Spleen (tissue), 7 donors: ENCODE measurements at regions not wholly inside any gene's neighbourhood (a gene's known extent, or its start where the extent isn't known, plus 50 kb on each side); places are given as distances from the start of the nearest gene placed in this dataset.

Experiments used
- CTCF ChIP-seq, 11 experiments: fragments of 200-600 bp in 7 of 11; fragments of 450-650 bp in 4 of 11; sonication (generic) in 4 of 11; IDR thresholded peaks in 8 of 11; conservative IDR thresholded peaks in 3 of 11; 1 replicate in 7 of 11; 2 replicates in 4 of 11; pipeline versions ENCODE4 v1.4.0 to v1.8.0; 2016 to 2021; ENCODE audit warnings: antibody characterized with exemption in 11 of 11, inconsistent platforms in 4 of 11, mild to moderate bottlenecking in 1 of 11
- POLR2A ChIP-seq, 3 donors: fragments of 450-650 bp; IDR thresholded peaks; one replicate each; pipeline ENCODE4 v1.5.1; 2017; ENCODE audit warnings: antibody characterized with exemption in 3 of 3, mild to moderate bottlenecking in 1 of 3
- donor health status: DM: no; HTN: no; CAD: no; lungs with moderate emphysema.
- donor health status: DM: no; HTN: no; CAD: no.
- donor health status: DM: no; HTN: no; CAD: no.

- TF ChIP-seq POLR2A (IDR thresholded peaks at IDR 0.05) (no peak), CTCF (IDR thresholded peaks at IDR 0.05 in 8 of 11, conservative IDR thresholded peaks at IDR 0.05 in 3 of 11) (no peak)
Observed at GRCh38 chr14:85412756-85413155, 117.2 kb upstream of the FLRT2 start.
